ENCODE measurements at regions not wholly inside any gene's neighbourhood (a gene's known extent, or its start where the extent isn't known, plus 50 kb on each side); places are given as distances from the start of the nearest gene placed in this dataset.

DNA sequence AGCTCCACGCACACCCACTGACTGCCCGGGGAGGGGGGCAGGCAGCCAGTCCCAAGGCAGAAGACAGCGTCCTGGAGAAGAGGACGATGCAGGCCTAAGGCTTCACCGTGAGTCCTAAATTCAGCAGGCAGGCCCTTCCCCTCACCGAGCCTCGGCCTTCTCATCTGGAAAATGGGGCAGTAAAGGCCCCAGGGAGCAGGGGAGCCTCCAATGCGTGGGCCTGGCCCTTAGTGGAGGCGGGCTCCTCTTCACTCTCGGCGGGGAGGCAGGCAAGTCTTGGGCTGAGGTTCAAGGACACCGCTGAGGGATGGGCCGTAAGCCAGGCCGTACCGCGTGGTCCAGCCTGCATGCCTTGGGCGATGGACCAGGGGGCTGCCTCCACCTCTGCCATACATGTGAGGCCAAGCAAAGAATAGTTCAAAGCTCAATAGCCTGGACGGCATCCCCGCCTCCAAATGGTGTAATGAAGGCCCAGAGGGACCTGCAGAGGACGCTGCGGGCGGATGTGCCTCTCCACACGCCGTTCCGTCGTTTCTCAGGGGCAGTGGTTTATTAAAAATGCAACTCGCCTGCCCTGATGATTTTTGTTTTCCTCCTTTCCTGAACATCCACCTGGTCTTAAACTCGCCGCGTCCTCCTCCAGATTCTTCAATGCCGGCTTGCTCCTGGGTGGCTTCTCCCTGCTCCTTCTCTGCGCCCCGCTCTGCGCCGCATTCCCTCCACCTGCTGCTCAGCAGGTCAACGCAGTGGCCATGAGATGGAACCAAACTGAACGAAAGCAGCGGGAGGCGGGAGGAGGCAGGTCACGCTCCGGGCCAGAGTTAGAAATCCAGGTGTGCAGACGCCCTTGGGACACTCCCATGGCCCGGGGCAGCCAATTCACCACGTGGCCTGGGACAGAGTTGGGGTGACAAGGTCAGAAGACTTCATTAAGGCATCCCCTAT is 627.8 kb downstream of the TBC1D22A start:
- Histone ChIP-seq H3K79me2 (ENCODE audit: control insufficient read depth, low read length) (no peaks in the 10 kb centered on the region), H3K27me3 (ENCODE audit: control insufficient read depth, low read length) (no peaks in the 10 kb centered on the region), H3K4me2 (ENCODE audit: low read length) (no peak overlapping the region), H4K20me1 (ENCODE audit: control insufficient read depth, insufficient read depth, low read depth, low read length) (no peaks in the 10 kb centered on the region), H3F3A (ENCODE audit: control insufficient read depth, insufficient read depth) (no peaks in the 10 kb centered on the region), H3K4me3 (ENCODE audit: low read length) (no peak overlapping the region), H3K4me1 (ENCODE audit: control insufficient read depth, low read length) (no peaks in the 10 kb centered on the region), H3K9me2 (replicated peaks; ENCODE audit: control insufficient read depth, low read length) (no peaks in the 10 kb centered on the region), H3K36me3 (ENCODE audit: control insufficient read depth, low read length) (no peaks in the 10 kb centered on the region), H3K9me3 (ENCODE audit: control insufficient read depth, insufficient read depth, low read length) (no peaks in the 10 kb centered on the region), H3K27ac (ENCODE audit: low read depth, low read length) (no peak overlapping the region)
- TF ChIP-seq EZH2phosphoT487 (IDR thresholded peaks at IDR 0.05; ENCODE audit: borderline replicate concordance, low read length): no peak
- TF ChIP-seq, protein P1, sequence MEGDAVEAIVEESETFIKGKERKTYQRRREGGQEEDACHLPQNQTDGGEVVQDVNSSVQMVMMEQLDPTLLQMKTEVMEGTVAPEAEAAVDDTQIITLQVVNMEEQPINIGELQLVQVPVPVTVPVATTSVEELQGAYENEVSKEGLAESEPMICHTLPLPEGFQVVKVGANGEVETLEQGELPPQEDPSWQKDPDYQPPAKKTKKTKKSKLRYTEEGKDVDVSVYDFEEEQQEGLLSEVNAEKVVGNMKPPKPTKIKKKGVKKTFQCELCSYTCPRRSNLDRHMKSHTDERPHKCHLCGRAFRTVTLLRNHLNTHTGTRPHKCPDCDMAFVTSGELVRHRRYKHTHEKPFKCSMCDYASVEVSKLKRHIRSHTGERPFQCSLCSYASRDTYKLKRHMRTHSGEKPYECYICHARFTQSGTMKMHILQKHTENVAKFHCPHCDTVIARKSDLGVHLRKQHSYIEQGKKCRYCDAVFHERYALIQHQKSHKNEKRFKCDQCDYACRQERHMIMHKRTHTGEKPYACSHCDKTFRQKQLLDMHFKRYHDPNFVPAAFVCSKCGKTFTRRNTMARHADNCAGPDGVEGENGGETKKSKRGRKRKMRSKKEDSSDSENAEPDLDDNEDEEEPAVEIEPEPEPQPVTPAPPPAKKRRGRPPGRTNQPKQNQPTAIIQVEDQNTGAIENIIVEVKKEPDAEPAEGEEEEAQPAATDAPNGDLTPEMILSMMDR (IDR thresholded peaks at IDR 0.05; ENCODE audit: low read depth, low read length, poor library complexity, severe bottlenecking): no peak

DNA sequence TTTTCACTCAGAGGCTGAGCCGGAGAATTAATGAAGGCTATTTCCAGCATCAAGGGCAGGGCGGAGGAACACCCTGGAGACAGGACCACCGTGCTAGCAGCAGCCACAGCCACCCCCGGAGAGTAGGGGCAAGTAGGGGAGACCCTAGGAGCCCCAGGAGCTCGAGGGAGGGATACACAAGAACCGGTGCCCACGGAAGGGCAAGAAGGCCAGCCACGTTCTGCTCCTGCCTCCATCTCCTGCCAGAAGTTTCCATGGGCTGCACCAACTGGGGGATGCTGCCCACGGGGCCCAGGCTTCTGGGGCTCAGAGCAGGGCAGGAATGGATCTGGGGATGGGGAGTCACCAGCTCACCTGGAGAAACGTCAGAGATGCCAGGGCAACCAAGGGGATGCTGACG is 626.8 kb downstream of the TBC1D22A start:
- no peaks in the 10 kb centered on the region for H3K27me3 ChIP-seq (ENCODE audit: control insufficient read depth, low read length)
- H3K9me3 ChIP-seq (ENCODE audit: control insufficient read depth, insufficient read depth, low read length): no peaks in the 10 kb centered on the region
- no peaks in the 10 kb centered on the region for H3K79me2 ChIP-seq (ENCODE audit: control insufficient read depth, low read length)
- no peaks in the 10 kb centered on the region for H4K20me1 ChIP-seq (ENCODE audit: control insufficient read depth, insufficient read depth, low read depth, low read length)
- H3K4me3 ChIP-seq (ENCODE audit: low read length): no peak overlapping the region
- H3K9me2 ChIP-seq (replicated peaks; ENCODE audit: control insufficient read depth, low read length): no peaks in the 10 kb centered on the region
- no peak overlapping the region for H3K4me2 ChIP-seq (ENCODE audit: low read length)
- no peaks in the 10 kb centered on the region for H3K36me3 ChIP-seq (ENCODE audit: control insufficient read depth, low read length)
- no peak overlapping the region for H3K27ac ChIP-seq (ENCODE audit: low read depth, low read length)
- H3F3A ChIP-seq (ENCODE audit: control insufficient read depth, insufficient read depth): no peaks in the 10 kb centered on the region
- no peaks in the 10 kb centered on the region for H3K4me1 ChIP-seq (ENCODE audit: control insufficient read depth, low read length)
- TF ChIP-seq EZH2phosphoT487 (IDR thresholded peaks at IDR 0.05; ENCODE audit: borderline replicate concordance, low read length): no peak
- TF ChIP-seq, protein P1 (IDR thresholded peaks at IDR 0.05; ENCODE audit: low read depth, low read length, poor library complexity, severe bottlenecking): no peak

DNA sequence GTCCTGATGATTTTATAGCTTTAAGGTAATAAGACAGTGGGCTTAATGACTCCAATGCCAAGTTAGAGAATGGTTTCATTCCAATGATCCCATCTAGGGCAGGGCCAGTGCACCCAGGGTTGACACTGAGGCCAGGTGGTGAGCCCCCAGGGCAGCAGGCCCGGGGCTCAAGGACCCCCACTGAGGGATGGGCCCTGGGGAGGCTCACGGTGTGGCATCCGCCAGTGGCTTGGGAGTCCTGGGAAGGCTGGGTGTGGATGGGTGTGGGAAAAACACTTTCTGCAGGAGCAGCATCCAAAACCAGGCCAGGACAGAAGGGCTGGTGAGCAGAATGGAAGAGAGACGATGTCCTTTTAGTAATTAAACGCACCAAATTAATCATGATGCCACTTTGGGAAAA is 626.3 kb downstream of the TBC1D22A start:
- Histone ChIP-seq H3K9me2 (replicated peaks; ENCODE audit: control insufficient read depth, low read length) (no peaks in the 10 kb centered on the region), H3K79me2 (ENCODE audit: control insufficient read depth, low read length) (no peaks in the 10 kb centered on the region), H3F3A (ENCODE audit: control insufficient read depth, insufficient read depth) (no peaks in the 10 kb centered on the region), H3K36me3 (ENCODE audit: control insufficient read depth, low read length) (no peaks in the 10 kb centered on the region), H3K9me3 (ENCODE audit: control insufficient read depth, insufficient read depth, low read length) (no peaks in the 10 kb centered on the region), H3K4me3 (ENCODE audit: low read length) (no peak overlapping the region), H3K27ac (ENCODE audit: low read depth, low read length) (no peak overlapping the region), H3K4me2 (ENCODE audit: low read length) (no peak overlapping the region), H3K27me3 (ENCODE audit: control insufficient read depth, low read length) (no peaks in the 10 kb centered on the region), H3K4me1 (ENCODE audit: control insufficient read depth, low read length) (no peaks in the 10 kb centered on the region), H4K20me1 (ENCODE audit: control insufficient read depth, insufficient read depth, low read depth, low read length) (no peaks in the 10 kb centered on the region)
- TF ChIP-seq EZH2phosphoT487 (IDR thresholded peaks at IDR 0.05; ENCODE audit: borderline replicate concordance, low read length): no peak
- TF ChIP-seq, protein P1 (IDR thresholded peaks at IDR 0.05; ENCODE audit: low read depth, low read length, poor library complexity, severe bottlenecking): no peak
